HEK293 (cell line): ENCODE measurements at regions not wholly inside any gene's neighbourhood (a gene's known extent, or its start where the extent isn't known, plus 50 kb on each side); places are given as distances from the start of the nearest gene placed in this dataset.

ENCODE experiments used
- CTCF ChIA-PET: fragments of 350-600 bp; formaldehyde crosslinking; extraction: SDS; loops from one replicate; lab custom pipeline; 2021; ENCODE audit warnings: antibody characterized with exemption; lab: Yijun Ruan, JAX
- POLR2A ChIA-PET: fragments of 300-600 bp; formaldehyde crosslinking; extraction: SDS; loops from one replicate; lab custom pipeline; 2020; ENCODE audit warnings: antibody characterized with exemption, inconsistent platforms; lab: Yijun Ruan, JAX
- H3K27ac ChIP-seq: fragments of 200-500 bp; sonication (Bioruptor generic); 2 replicates; pipeline ENCODE4 v1.5.1; 2014; ENCODE audit warnings: low read depth, low read length, control low read depth, inconsistent platforms; ENCODE audit errors: extremely low read depth
- H3K36me3 ChIP-seq, 2 experiments: fragments of 200-500 bp in 1 of 2; sonication (Bioruptor generic) in 1 of 2; 1 replicate in 1 of 2; 2 replicates in 1 of 2; pipeline ENCODE4 v1.5.1; 2014 to 2017; ENCODE audit warnings: inconsistent platforms in 2 of 2, low read length in 2 of 2; ENCODE audit not compliant: control insufficient read depth in 2 of 2, insufficient read depth in 1 of 2
- H3K4me1 ChIP-seq: fragments of 200-500 bp; sonication (Bioruptor generic); 2 replicates; pipeline ENCODE4 v1.5.1; 2014; ENCODE audit warnings: mild to moderate bottlenecking, low read length, inconsistent platforms; ENCODE audit not compliant: control insufficient read depth, insufficient read depth
- H3K4me3 ChIP-seq: 2 replicates; pipeline ENCODE4 v1.5.1; 2011; ENCODE audit warnings: low read depth, mild to moderate bottlenecking, control low read depth, low read length, moderate library complexity
- H3K9me3 ChIP-seq: fragments of 200-500 bp; sonication (Bioruptor generic); 2 replicates; pipeline ENCODE4 v1.5.1; 2014; ENCODE audit warnings: low read depth, low read length, inconsistent platforms; ENCODE audit not compliant: control insufficient read depth, insufficient read depth
- BCL11B ChIP-seq: fragments of 450-650 bp; formaldehyde crosslinking; IDR thresholded peaks from 2 replicates; pipeline ENCODE4 v1.5.1; 2016; ENCODE audit warnings: low read depth, missing biosample characterization, missing genetic modification characterization
- HIC1 ChIP-seq: fragments of 450-650 bp; formaldehyde crosslinking; IDR thresholded peaks from 2 replicates; pipeline ENCODE4 v1.5.1; 2016; ENCODE audit warnings: missing biosample characterization, missing genetic modification characterization
- HOXA7 ChIP-seq: sonication (generic); formaldehyde crosslinking; IDR thresholded peaks from 2 replicates; pipeline ENCODE4 v1.8.1; 2022; ENCODE audit warnings: missing genetic modification reagents, borderline replicate concordance
- OVOL3 ChIP-seq: fragments of 450-650 bp; formaldehyde crosslinking; IDR thresholded peaks from 2 replicates; pipeline ENCODE4 v1.5.1; 2016; ENCODE audit warnings: missing biosample characterization, missing genetic modification characterization
- PATZ1 ChIP-seq: fragments of 450-650 bp; formaldehyde crosslinking; IDR thresholded peaks from 2 replicates; pipeline ENCODE4 v1.5.1; 2016; ENCODE audit warnings: missing biosample characterization, missing genetic modification characterization
- ZBTB7A ChIP-seq: fragments of 450-650 bp; formaldehyde crosslinking; IDR thresholded peaks from 2 replicates; pipeline ENCODE4 v1.5.1; 2016; ENCODE audit warnings: low read depth, missing biosample characterization, missing genetic modification characterization
- ZFHX2 ChIP-seq: fragments of 450-650 bp; formaldehyde crosslinking; conservative IDR thresholded peaks from 2 replicates; pipeline ENCODE4 v1.5.1; 2016; ENCODE audit warnings: missing biosample characterization, missing genetic modification characterization
- ZNF10 ChIP-seq: fragments of 450-650 bp; formaldehyde crosslinking; IDR thresholded peaks from 2 replicates; pipeline ENCODE4 v1.5.1; 2017; ENCODE audit warnings: missing biosample characterization, missing genetic modification characterization
- ZNF112 ChIP-seq: fragments of 450-650 bp; formaldehyde crosslinking; IDR thresholded peaks from 2 replicates; pipeline ENCODE4 v1.5.0; 2017; ENCODE audit warnings: missing biosample characterization, missing genetic modification characterization
- ZNF133 ChIP-seq: fragments of 450-650 bp; formaldehyde crosslinking; IDR thresholded peaks from 2 replicates; pipeline ENCODE4 v1.5.1; 2016; ENCODE audit warnings: missing biosample characterization, missing genetic modification characterization
- ZNF138 ChIP-seq: fragments of 450-650 bp; formaldehyde crosslinking; IDR thresholded peaks from 2 replicates; pipeline ENCODE4 v1.5.1; 2016; ENCODE audit warnings: missing biosample characterization, missing genetic modification characterization, borderline replicate concordance
- ZNF19 ChIP-seq: fragments of 450-650 bp; formaldehyde crosslinking; IDR thresholded peaks from 2 replicates; pipeline ENCODE4; 2016; ENCODE audit warnings: missing biosample characterization, missing genetic modification characterization, low read depth
- ZNF2 ChIP-seq: fragments of 450-650 bp; formaldehyde crosslinking; IDR thresholded peaks from 2 replicates; pipeline ENCODE4 v1.5.1; 2016; ENCODE audit warnings: missing biosample characterization, missing genetic modification characterization
- ZNF26 ChIP-seq: fragments of 450-650 bp; formaldehyde crosslinking; IDR thresholded peaks from 2 replicates; pipeline ENCODE4 v1.5.1; 2016; ENCODE audit warnings: missing biosample characterization, missing genetic modification characterization
- ZNF354C ChIP-seq: fragments of 450-650 bp; formaldehyde crosslinking; IDR thresholded peaks from 2 replicates; pipeline ENCODE4 v1.5.1; 2016; ENCODE audit warnings: missing biosample characterization, missing genetic modification characterization, low read depth, borderline replicate concordance
- ZNF423 ChIP-seq: fragments of 450-650 bp; formaldehyde crosslinking; IDR thresholded peaks from 2 replicates; pipeline ENCODE4 v1.5.1; 2016; ENCODE audit warnings: missing biosample characterization, missing genetic modification characterization
- ZNF426 ChIP-seq: fragments of 450-650 bp; formaldehyde crosslinking; IDR thresholded peaks from 2 replicates; pipeline ENCODE4 v1.5.1; 2017; ENCODE audit warnings: missing biosample characterization, missing genetic modification characterization, mild to moderate bottlenecking, inconsistent platforms, moderate library complexity
- ZNF48 ChIP-seq: fragments of 450-650 bp; formaldehyde crosslinking; IDR thresholded peaks from 2 replicates; pipeline ENCODE4 v1.5.1; 2016; ENCODE audit warnings: missing biosample characterization, missing genetic modification characterization
- ZNF513 ChIP-seq: fragments of 450-650 bp; IDR thresholded peaks from 2 replicates; pipeline ENCODE4 v1.5.1; 2018; ENCODE audit warnings: missing biosample characterization, missing genetic modification characterization
- ZNF544 ChIP-seq: fragments of 450-650 bp; formaldehyde crosslinking; IDR thresholded peaks from 2 replicates; pipeline ENCODE4 v1.5.0; 2017; ENCODE audit warnings: missing biosample characterization, missing genetic modification characterization
- ZNF677 ChIP-seq: fragments of 450-650 bp; IDR thresholded peaks from 2 replicates; pipeline ENCODE4 v1.5.0; 2018; ENCODE audit warnings: missing biosample characterization, mild to moderate bottlenecking, missing genetic modification characterization, moderate library complexity
- ZSCAN23 ChIP-seq: fragments of 450-650 bp; formaldehyde crosslinking; IDR thresholded peaks from 2 replicates; pipeline ENCODE4 v1.5.1; 2016; ENCODE audit warnings: missing biosample characterization, missing genetic modification characterization
- ZSCAN5A ChIP-seq: fragments of 450-650 bp; formaldehyde crosslinking; IDR thresholded peaks from 2 replicates; pipeline ENCODE4 v1.5.1; 2016; ENCODE audit warnings: missing biosample characterization, missing genetic modification characterization

GRCh38 chr12:18824287-18824686, 86.4 kb downstream of the CAPZA3 start:
- ChIA-PET POLR2A (no interaction called here), CTCF (no interaction called here)
- Histone ChIP-seq H3K27ac (no peak overlapping the region), H3K4me1 (no peaks in the 10 kb centered on the region), H3K9me3 (no peaks in the 10 kb centered on the region), H3K4me3 (no peak overlapping the region), H3K36me3 (no peaks in the 10 kb centered on the region)
- no peak for TF ChIP-seq ZNF138 (tag by site-specific recombination)
- no peak for TF ChIP-seq ZNF677 (tag by site-specific recombination)
- TF ChIP-seq OVOL3 (tag by site-specific recombination): no peak
- no peak for TF ChIP-seq HOXA7 (CRISPR knock-in tag)
- no peak for TF ChIP-seq ZNF19 (tag by site-specific recombination)

DNA sequence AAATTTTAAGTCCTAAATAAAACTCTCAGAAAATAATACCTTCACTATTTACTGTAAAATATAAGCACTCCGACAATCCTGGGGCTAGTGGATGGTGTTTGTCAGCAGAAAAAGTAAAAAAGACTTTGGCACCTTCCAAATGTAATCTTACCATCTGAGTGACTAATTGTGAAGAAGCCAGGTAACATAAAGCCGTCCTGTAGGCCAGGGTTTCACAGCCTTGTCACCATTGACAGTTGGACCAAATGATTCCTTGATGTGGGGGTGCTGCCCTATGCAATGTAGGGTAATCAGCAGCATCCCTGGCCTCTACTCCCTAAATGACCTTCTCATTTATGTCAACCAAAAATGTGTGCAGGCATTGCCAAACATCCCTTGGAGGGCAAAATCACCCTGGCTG, 87.2 kb downstream of the CAPZA3 start:
- Histone ChIP-seq H3K4me1 (no peaks in the 10 kb centered on the region), H3K4me3 (no peak overlapping the region), H3K27ac (no peak overlapping the region), H3K9me3 (no peaks in the 10 kb centered on the region), H3K36me3 (no peaks in the 10 kb centered on the region)
- CTCF ChIA-PET: no interaction called here
- TF ChIP-seq ZNF48 (tag by site-specific recombination) (no peak), ZNF2 (tag by site-specific recombination) (no peak), ZBTB7A (tag by site-specific recombination) (no peak), HIC1 (tag by site-specific recombination) (no peak), ZNF423 (tag by site-specific recombination) (no peak), ZSCAN5A (tag by site-specific recombination) (no peak), ZNF544 (tag by site-specific recombination) (no peak), ZNF354C (tag by site-specific recombination) (no peak), PATZ1 (tag by site-specific recombination) (no peak)
- POLR2A ChIA-PET: no interaction called here

- no peak for TF ChIP-seq ZNF133 (tag by site-specific recombination)
- no peak for TF ChIP-seq ZNF426 (tag by site-specific recombination)
- no peak for TF ChIP-seq ZNF10 (tag by site-specific recombination)
- no peak for TF ChIP-seq ZSCAN23 (tag by site-specific recombination)
- no peak for TF ChIP-seq ZFHX2
- no peak for TF ChIP-seq ZNF112 (tag by site-specific recombination)
- no peak for TF ChIP-seq ZNF26 (tag by site-specific recombination)
- TF ChIP-seq ZNF513: no peak
- no peak for TF ChIP-seq BCL11B
- no peak overlapping the region for H3K4me3 ChIP-seq
- no peaks in the 10 kb centered on the region for H3K36me3 ChIP-seq
- H3K4me1 ChIP-seq: no peaks in the 10 kb centered on the region
- H3K9me3 ChIP-seq: no peaks in the 10 kb centered on the region
- ChIA-PET CTCF (no interaction called here), POLR2A (no interaction called here)
- H3K27ac ChIP-seq: no peak overlapping the region
These were observed 90.0 kb downstream of the CAPZA3 start for GRCh38 chr12:18827913-18828312.
